ENCODE measurements at regions not wholly inside any gene's neighbourhood (a gene's known extent, or its start where the extent isn't known, plus 50 kb on each side); places are given as distances from the start of the nearest gene placed in this dataset.

- POLR2A ChIA-PET, result no interaction called here
- ATAC-seq, result no peak
- CTCF ChIA-PET, result no interaction called here
- 19% methylated on average over 4 of the region's 4 CpGs for WGBS (ENCODE audit: missing lambda C conversion rate)
- TF ChIP-seq HMGXB4 (CRISPR knock-in tag; IDR thresholded peaks at IDR 0.05; ENCODE audit: borderline replicate concordance) (no peak), SREBF2 (IDR thresholded peaks at IDR 0.05) (no peak), CBX2 (IDR thresholded peaks at IDR 0.05; ENCODE audit: borderline replicate concordance, low read depth) (no peak), FOXS1 (CRISPR knock-in tag; IDR thresholded peaks at IDR 0.05) (no peak), RARB (CRISPR knock-in tag; IDR thresholded peaks at IDR 0.05) (no peak), NPAS2 (CRISPR knock-in tag; IDR thresholded peaks at IDR 0.05; ENCODE audit: borderline replicate concordance) (no peak), JUN (IDR thresholded peaks at IDR 0.05) (no peak), POLR2A (IDR thresholded peaks at IDR 0.05; ENCODE audit: low read length) (no peak), HOXB13 (CRISPR knock-in tag; IDR thresholded peaks at IDR 0.05; ENCODE audit: low read depth) (no peak), MYC (IDR thresholded peaks at IDR 0.05; ENCODE audit: borderline replicate concordance, low read length) (no peak)
- DNase-seq (ENCODE audit: low read depth in 1 of 2, low spot score in 1 of 2), result no peak
- no peak for FAIRE-seq
- Histone ChIP-seq H3K4me3 (no peak overlapping the region), H3K4me2 (no peak overlapping the region), H3K27ac (no peak overlapping the region), H3K4me1 (no peaks in the 10 kb centered on the region), H3K9me3 (no peaks in the 10 kb centered on the region)
Observed at GRCh38 chr15:47265686-47266085, 451.6 kb upstream of the SEMA6D start.

- no peaks in the 10 kb centered on the region for H3K9me3 ChIP-seq
- H3K4me2 ChIP-seq, result no peak overlapping the region
- CTCF ChIA-PET, result no interaction called here
- FAIRE-seq (no peak), DNase-seq (ENCODE audit: low read depth in 1 of 2, low spot score in 1 of 2) (no peak), ATAC-seq (no peak)
- H3K27ac ChIP-seq, result no peak overlapping the region
- POLR2A ChIA-PET, result no interaction called here
- no peaks in the 10 kb centered on the region for H3K4me1 ChIP-seq
- no peak overlapping the region for H3K4me3 ChIP-seq
- WGBS (ENCODE audit: missing lambda C conversion rate), result 4% methylated on average over 1 of the region's 1 CpG
- TF ChIP-seq ZNF302 (CRISPR knock-in tag; IDR thresholded peaks at IDR 0.05) (no peak), KDM1A (IDR thresholded peaks at IDR 0.05; ENCODE audit: low read depth) (no peak), CBX2 (IDR thresholded peaks at IDR 0.05; ENCODE audit: borderline replicate concordance, low read depth) (no peak), JUNB (IDR thresholded peaks at IDR 0.05) (no peak), HMGXB4 (CRISPR knock-in tag; IDR thresholded peaks at IDR 0.05; ENCODE audit: borderline replicate concordance) (no peak), CTCF (IDR thresholded peaks at IDR 0.05) (no peak), RFX5 (IDR thresholded peaks at IDR 0.05) (no peak), ESRRA (IDR thresholded peaks at IDR 0.05; ENCODE audit: borderline replicate concordance, low read length) (no peak), ZSCAN20 (CRISPR knock-in tag; IDR thresholded peaks at IDR 0.05) (no peak), FOSL2 (IDR thresholded peaks at IDR 0.05) (no peak), FOSL2 (CRISPR knock-in tag; IDR thresholded peaks at IDR 0.05) (no peak), MAZ (IDR thresholded peaks at IDR 0.05; ENCODE audit: borderline replicate concordance, low read depth, low read length) (no peak), RARB (CRISPR knock-in tag; IDR thresholded peaks at IDR 0.05) (no peak), HEYL (CRISPR knock-in tag; IDR thresholded peaks at IDR 0.05) (no peak), FOSB (CRISPR knock-in tag; IDR thresholded peaks at IDR 0.05) (no peak), CHD4 (IDR thresholded peaks at IDR 0.05; ENCODE audit: borderline replicate concordance) (no peak), HOXB13 (CRISPR knock-in tag; IDR thresholded peaks at IDR 0.05; ENCODE audit: low read depth) (no peak), EHMT2 (IDR thresholded peaks at IDR 0.05; ENCODE audit: low read depth) (no peak), NFE2L2 (conservative IDR thresholded peaks at IDR 0.05; ENCODE audit: low read length) (no peak), ATOH8 (CRISPR knock-in tag; IDR thresholded peaks at IDR 0.05; ENCODE audit: low read depth) (no peak)
Observed at GRCh38 chr15:47266566-47266965, 450.7 kb upstream of the SEMA6D start.

All from A549 (cell line).